Astrocyte of the cerebellum (primary cell): ENCODE measurements at regions not wholly inside any gene's neighbourhood (a gene's known extent, or its start where the extent isn't known, plus 50 kb on each side); places are given as distances from the start of the nearest gene placed in this dataset.

Experiments used
- DNase-seq: peaks from one replicate; pipeline ENCODE4 v3.0.0-alpha.2; 2011; ENCODE audit warnings: low read depth
- H3K4me3 ChIP-seq: 2 replicates; pipeline ENCODE4 v1.5.1; 2011; ENCODE audit warnings: mild to moderate bottlenecking, low read depth, low read length, moderate library complexity
- in situ Hi-C: cut with HindIII; loops from 2 replicates; pipeline ENCODE4 v1.10.0; 2017; ENCODE audit warnings: low sequenced_read_pairs
- TF ChIP-seq, protein P1 (sequence below): IDR thresholded peaks from 2 replicates; pipeline ENCODE4 v1.5.1; 2012; ENCODE audit warnings: low read length, low read depth, moderate library complexity, mild to moderate bottlenecking; ENCODE audit errors: missing control alignments

DNA sequence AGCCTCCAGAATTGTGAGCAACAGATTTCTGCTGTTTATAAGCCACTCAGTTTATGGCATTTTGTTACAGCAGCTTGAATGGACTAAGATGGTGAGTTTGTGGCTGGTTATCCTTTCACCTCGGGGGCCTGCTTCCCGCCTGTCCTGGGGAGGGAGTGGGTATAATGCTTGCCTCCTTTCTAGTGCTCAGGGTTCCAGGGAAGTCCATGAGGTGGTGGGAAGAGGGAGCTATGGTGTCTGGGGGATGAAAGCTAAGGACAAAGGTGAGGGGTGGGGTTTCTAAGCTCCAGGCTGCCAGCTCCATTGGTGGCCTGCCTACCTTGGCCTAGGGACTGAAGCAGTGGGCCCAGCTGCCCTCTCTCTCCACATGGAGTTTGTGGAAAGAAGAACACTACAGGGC is 50.2 kb upstream of the SDK2 start:
- H3K4me3 ChIP-seq, result no peak overlapping the region
- in situ Hi-C loops, result no loop called here
- TF ChIP-seq, protein P1, sequence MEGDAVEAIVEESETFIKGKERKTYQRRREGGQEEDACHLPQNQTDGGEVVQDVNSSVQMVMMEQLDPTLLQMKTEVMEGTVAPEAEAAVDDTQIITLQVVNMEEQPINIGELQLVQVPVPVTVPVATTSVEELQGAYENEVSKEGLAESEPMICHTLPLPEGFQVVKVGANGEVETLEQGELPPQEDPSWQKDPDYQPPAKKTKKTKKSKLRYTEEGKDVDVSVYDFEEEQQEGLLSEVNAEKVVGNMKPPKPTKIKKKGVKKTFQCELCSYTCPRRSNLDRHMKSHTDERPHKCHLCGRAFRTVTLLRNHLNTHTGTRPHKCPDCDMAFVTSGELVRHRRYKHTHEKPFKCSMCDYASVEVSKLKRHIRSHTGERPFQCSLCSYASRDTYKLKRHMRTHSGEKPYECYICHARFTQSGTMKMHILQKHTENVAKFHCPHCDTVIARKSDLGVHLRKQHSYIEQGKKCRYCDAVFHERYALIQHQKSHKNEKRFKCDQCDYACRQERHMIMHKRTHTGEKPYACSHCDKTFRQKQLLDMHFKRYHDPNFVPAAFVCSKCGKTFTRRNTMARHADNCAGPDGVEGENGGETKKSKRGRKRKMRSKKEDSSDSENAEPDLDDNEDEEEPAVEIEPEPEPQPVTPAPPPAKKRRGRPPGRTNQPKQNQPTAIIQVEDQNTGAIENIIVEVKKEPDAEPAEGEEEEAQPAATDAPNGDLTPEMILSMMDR, result no peak
- DNase-seq, result no peak

DNA sequence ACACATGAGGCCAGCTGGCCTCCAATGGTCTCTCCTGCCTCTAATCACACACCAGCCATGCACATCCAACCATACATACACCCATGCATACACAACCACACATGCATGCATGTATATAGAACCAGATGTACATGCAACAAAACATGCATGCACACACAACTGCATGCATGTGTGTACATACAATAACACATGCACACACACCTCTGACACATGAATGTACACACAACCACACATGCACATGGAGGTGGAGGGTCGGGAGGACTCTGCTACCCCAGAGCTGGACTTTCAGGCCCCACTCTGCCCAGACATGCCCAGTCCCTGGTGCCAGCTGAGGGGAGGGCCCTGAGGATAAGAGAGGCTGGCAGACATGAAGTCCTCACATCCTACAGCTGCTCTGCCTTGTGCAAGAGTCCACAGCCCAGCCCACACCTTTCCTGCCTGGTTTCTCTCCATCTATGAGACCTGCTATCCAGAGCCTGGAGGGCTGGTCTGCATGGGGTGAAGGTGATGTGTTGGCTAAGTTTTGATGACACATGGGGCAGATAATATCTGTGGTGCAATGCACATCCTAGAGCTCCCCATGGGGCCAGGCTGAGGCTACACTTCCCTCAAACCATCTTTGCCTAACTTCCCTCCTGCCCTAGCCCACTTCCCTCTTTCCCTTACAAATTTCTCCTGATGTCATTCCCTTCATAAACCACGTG is 50.9 kb upstream of the SDK2 start:
- no peak for DNase-seq

GRCh38 chr17:73696251-73696650 is 52.0 kb upstream of the SDK2 start:
- DNase-seq, result no peak
- H3K4me3 ChIP-seq, result no peak overlapping the region
- in situ Hi-C loops, result no loop called here
- TF ChIP-seq, protein P1, result no peak

More for the DNA sequence above, 50.9 kb upstream of the SDK2 start:
- no peak overlapping the region for H3K4me3 ChIP-seq
- TF ChIP-seq, protein P1, result no peak
- in situ Hi-C loops, result no loop called here

DNA sequence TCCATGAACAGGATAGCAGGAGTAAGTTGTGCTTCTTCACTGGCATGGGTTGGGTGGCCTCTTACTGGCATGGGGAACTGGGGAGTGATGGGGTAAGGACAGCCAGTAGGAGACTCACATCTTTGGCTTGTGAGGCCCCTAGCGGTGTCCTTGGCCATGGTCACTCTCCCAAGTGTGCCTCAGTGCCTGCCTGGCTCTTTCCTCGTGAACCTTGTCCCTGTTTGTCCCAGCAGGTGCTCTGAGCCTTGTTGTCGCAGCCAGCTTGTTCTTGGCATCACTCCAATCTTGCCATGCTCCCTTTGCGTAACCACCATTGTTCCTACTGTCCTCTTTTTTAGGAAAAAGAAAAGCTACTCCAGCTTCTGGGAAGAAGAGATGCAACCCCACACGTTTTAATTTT is 53.6 kb upstream of the SDK2 start:
- H3K4me3 ChIP-seq, result no peak overlapping the region
- TF ChIP-seq, protein P1, result no peak
- in situ Hi-C loops, result no loop called here
- DNase-seq, result no peak

- H3K4me3 ChIP-seq, result no peak overlapping the region
- DNase-seq, result no peak
- in situ Hi-C loops, result no loop called here
- TF ChIP-seq, protein P1, result no peak
Measured at GRCh38 chr17:73698966-73699365, 54.7 kb upstream of the SDK2 start.

GRCh38 chr17:73701701-73702100 is 57.5 kb upstream of the SDK2 start:
- DNase-seq, result no peak
- in situ Hi-C loops, result no loop called here
- TF ChIP-seq, protein P1, result no peak
- H3K4me3 ChIP-seq, result no peak overlapping the region
